ENCODE measurements at regions not wholly inside any gene's neighbourhood (a gene's known extent, or its start where the extent isn't known, plus 50 kb on each side); places are given as distances from the start of the nearest gene placed in this dataset.

DNA sequence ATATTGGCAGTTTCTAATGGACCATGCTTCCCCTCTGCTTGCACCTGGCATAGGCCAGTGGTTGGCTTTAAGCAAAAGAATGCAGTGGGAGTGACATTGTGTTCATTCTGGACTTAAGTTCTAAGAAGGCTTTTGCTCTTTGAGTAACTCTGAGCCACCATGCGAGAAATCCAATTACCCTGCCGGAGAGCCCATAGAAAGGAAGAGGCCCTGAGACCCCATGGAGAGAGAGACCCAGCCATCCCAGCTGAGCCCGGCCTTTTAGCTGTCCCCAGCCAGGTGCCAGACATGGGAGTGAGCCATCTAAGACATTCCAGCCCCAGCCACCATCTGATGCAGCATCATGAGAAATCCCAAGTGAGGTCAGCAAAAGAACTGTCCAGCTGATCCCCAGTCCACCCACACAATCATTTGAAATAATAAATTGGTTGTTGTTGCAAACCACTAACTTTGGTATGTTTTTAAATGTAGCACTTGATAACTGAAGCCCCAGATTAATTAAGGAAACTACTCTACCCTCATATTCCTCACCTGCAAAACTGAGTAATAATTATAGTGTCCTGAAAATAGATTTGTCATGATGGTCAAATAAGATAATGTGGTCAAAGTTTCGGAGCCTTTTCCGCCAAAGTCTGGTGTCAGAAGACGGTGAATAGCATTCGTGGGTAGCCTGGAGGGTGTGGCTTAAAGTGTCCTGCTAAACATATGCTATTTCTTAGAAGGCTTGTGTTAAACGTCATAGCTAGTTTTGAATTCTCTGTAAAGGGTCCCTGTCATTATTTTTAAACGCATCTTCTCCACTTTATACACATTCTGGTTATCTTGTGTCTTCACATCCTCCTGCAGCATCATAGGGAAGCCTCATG is 166.6 kb upstream of the PELI2 start:
- DNase-seq (ENCODE audit: low spot score in 2 of 2): no peak
- Histone ChIP-seq H3K27me3 (no peaks in the 10 kb centered on the region), H3K27ac (no peak overlapping the region), H3K9me3 (no peaks in the 10 kb centered on the region), H3K36me3 (no peaks in the 10 kb centered on the region), H3K4me3 (no peak overlapping the region), H3K4me1 (no peaks in the 10 kb centered on the region)
- intact Hi-C loops (cut with DNase I): no loop called here
- TF ChIP-seq CTCF (IDR thresholded peaks at IDR 0.05): no peak

GRCh38 chr14:55954108-55954507 is 164.1 kb upstream of the PELI2 start:
- Histone ChIP-seq H3K27ac (no peak overlapping the region), H3K27me3 (no peaks in the 10 kb centered on the region), H3K4me1 (no peaks in the 10 kb centered on the region), H3K4me3 (no peak overlapping the region), H3K36me3 (no peaks in the 10 kb centered on the region), H3K9me3 (no peaks in the 10 kb centered on the region)
- intact Hi-C loops (cut with DNase I): no loop called here
- TF ChIP-seq CTCF (IDR thresholded peaks at IDR 0.05): no peak
- no peak for DNase-seq (ENCODE audit: low spot score in 2 of 2)

DNA sequence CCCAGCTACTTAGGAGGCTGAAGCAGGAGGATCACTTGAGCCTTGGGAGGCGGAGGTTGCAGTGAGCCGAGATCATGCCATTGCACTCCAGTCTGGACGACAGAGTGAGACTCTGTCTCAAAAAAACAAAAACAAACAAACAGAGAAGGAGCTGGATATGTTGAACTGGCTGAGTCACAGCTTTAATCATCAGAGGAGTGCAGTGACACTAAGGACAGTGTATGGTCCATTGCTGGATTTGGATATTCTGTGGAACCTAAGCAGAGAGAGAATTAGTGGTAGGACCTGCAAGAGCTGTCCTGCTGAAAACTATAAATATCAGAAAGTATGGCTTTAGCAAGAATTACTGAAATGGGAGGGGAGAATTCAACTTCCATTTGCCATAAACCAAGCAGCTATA is 163.0 kb upstream of the PELI2 start:
- no peak for DNase-seq (ENCODE audit: low spot score in 2 of 2)
- Histone ChIP-seq H3K27me3 (no peaks in the 10 kb centered on the region), H3K27ac (no peak overlapping the region), H3K4me1 (no peaks in the 10 kb centered on the region), H3K4me3 (no peak overlapping the region), H3K36me3 (no peaks in the 10 kb centered on the region), H3K9me3 (no peaks in the 10 kb centered on the region)
- intact Hi-C loops (cut with DNase I): no loop called here
- no peak for TF ChIP-seq CTCF (IDR thresholded peaks at IDR 0.05)

DNA sequence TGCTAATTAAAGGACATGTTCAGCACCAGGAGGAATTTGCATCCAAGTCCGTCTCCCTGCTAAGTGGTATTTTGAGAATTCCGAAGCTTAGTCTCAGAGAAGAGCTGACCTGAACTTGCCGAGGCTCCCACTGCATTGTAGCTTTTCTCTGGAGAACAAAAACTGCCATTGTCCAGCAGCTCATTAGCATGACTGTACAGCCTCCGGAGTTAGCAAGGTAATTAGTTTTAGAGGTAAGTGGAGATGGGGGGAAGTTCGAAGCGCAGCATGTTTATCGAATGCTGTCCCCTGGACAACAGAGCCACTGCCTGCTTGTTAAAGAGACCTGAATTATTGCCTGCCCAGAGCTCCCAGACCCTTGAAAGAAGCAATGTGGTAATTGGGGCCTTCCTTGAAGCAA is 160.3 kb upstream of the PELI2 start:
- no peak overlapping the region for H3K27ac ChIP-seq
- H3K4me3 ChIP-seq: no peak overlapping the region
- no peaks in the 10 kb centered on the region for H3K4me1 ChIP-seq
- no peaks in the 10 kb centered on the region for H3K27me3 ChIP-seq
- H3K9me3 ChIP-seq: no peaks in the 10 kb centered on the region
- no peak for TF ChIP-seq CTCF (IDR thresholded peaks at IDR 0.05)
- no peaks in the 10 kb centered on the region for H3K36me3 ChIP-seq
- intact Hi-C loops (cut with DNase I): no loop called here
- DNase-seq (ENCODE audit: low spot score in 2 of 2): no peak

GRCh38 chr14:55963295-55963694 is 154.9 kb upstream of the PELI2 start:
- Histone ChIP-seq H3K27me3 (no peaks in the 10 kb centered on the region), H3K4me1 (no peaks in the 10 kb centered on the region), H3K4me3 (no peak overlapping the region), H3K9me3 (no peaks in the 10 kb centered on the region), H3K27ac (no peak overlapping the region), H3K36me3 (no peaks in the 10 kb centered on the region)
- DNase-seq (ENCODE audit: low spot score in 2 of 2): no peak
- intact Hi-C loops (cut with DNase I): no loop called here
- no peak for TF ChIP-seq CTCF (IDR thresholded peaks at IDR 0.05)

All from ascending aorta (tissue), 2 donors.